ENCODE measurements at regions not wholly inside any gene's neighbourhood (a gene's known extent, or its start where the extent isn't known, plus 50 kb on each side); places are given as distances from the start of the nearest gene placed in this dataset.

DNA sequence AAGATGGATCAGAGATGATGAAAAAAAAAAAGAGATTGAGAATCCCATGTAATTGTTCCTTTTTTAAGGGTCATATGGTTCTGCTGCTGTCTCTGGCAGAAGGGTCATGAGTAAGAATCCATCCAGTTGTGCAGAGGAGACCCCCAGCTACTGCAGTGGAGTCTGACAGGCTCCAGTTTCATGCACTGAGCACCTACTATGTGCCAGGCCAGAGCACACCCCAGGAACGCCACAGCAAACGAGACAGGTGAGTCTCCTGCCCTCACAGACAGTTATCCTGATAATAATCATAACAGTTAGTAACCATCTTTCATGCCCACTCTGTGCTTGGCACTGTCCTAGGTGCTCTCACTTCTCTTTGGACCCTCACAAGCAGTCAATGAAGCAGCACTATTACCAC, 420.0 kb downstream of the MATN1 start:
- TF ChIP-seq ZNF565 (CRISPR knock-in tag; conservative IDR thresholded peaks at IDR 0.05; ENCODE audit: low read depth): no peak
- TF ChIP-seq, protein P1, sequence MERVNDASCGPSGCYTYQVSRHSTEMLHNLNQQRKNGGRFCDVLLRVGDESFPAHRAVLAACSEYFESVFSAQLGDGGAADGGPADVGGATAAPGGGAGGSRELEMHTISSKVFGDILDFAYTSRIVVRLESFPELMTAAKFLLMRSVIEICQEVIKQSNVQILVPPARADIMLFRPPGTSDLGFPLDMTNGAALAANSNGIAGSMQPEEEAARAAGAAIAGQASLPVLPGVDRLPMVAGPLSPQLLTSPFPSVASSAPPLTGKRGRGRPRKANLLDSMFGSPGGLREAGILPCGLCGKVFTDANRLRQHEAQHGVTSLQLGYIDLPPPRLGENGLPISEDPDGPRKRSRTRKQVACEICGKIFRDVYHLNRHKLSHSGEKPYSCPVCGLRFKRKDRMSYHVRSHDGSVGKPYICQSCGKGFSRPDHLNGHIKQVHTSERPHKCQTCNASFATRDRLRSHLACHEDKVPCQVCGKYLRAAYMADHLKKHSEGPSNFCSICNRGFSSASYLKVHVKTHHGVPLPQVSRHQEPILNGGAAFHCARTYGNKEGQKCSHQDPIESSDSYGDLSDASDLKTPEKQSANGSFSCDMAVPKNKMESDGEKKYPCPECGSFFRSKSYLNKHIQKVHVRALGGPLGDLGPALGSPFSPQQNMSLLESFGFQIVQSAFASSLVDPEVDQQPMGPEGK (CRISPR knock-in tag; IDR thresholded peaks at IDR 0.05; ENCODE audit: borderline replicate concordance): no peak
- TF ChIP-seq ARNTL (CRISPR knock-in tag; IDR thresholded peaks at IDR 0.05; ENCODE audit: borderline replicate concordance, low read depth): no peak
- no peak for TF ChIP-seq PPARA (CRISPR knock-in tag; IDR thresholded peaks at IDR 0.05; ENCODE audit: borderline replicate concordance)
- TF ChIP-seq RARB (CRISPR knock-in tag; IDR thresholded peaks at IDR 0.05): no peak
- TF ChIP-seq ZFP3 (CRISPR knock-in tag; IDR thresholded peaks at IDR 0.05): no peak
- TF ChIP-seq TCF4 (CRISPR knock-in tag; IDR thresholded peaks at IDR 0.05; ENCODE audit: borderline replicate concordance): no peak
- no peak for TF ChIP-seq BACH2 (CRISPR knock-in tag; IDR thresholded peaks at IDR 0.05; ENCODE audit: borderline replicate concordance)
- TF ChIP-seq, protein P2, sequence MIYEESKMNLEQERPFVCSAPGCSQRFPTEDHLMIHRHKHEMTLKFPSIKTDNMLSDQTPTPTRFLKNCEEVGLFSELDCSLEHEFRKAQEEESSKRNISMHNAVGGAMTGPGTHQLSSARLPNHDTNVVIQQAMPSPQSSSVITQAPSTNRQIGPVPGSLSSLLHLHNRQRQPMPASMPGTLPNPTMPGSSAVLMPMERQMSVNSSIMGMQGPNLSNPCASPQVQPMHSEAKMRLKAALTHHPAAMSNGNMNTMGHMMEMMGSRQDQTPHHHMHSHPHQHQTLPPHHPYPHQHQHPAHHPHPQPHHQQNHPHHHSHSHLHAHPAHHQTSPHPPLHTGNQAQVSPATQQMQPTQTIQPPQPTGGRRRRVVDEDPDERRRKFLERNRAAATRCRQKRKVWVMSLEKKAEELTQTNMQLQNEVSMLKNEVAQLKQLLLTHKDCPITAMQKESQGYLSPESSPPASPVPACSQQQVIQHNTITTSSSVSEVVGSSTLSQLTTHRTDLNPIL (CRISPR knock-in tag; IDR thresholded peaks at IDR 0.05; ENCODE audit: low read depth): no peak
- no peak for TF ChIP-seq OSR1 (CRISPR knock-in tag; IDR thresholded peaks at IDR 0.05)
